Iris pigment epithelial cell (primary cell): ENCODE measurements at regions not wholly inside any gene's neighbourhood (a gene's known extent, or its start where the extent isn't known, plus 50 kb on each side); places are given as distances from the start of the nearest gene placed in this dataset.

Experiments
- DNase-seq: peaks from one replicate; pipeline ENCODE4 v3.0.0-alpha.2; 2011; ENCODE audit warnings: low read depth

- no peak for DNase-seq
These were observed 294.9 kb downstream of the GLRX3 start for GRCh38 chr10:130430852-130431704.

- no peak for DNase-seq
These were observed 296.1 kb downstream of the GLRX3 start for GRCh38 chr10:130432271-130432670.

- DNase-seq, result no peak
These were observed 296.7 kb downstream of the GLRX3 start for GRCh38 chr10:130432850-130433249.

GRCh38 chr10:130434446-130435385, 298.5 kb downstream of the GLRX3 start:
- no peak for DNase-seq

GRCh38 chr10:130435961-130436360, 299.8 kb downstream of the GLRX3 start:
- no peak for DNase-seq

- DNase-seq, result no peak
These were observed 302.7 kb downstream of the GLRX3 start for GRCh38 chr10:130438861-130439260.

- DNase-seq, result no peak
These were observed 303.6 kb downstream of the GLRX3 start for GRCh38 chr10:130439766-130440165.

- no peak for DNase-seq
These were observed 304.3 kb downstream of the GLRX3 start for GRCh38 chr10:130440494-130440893.

- no peak for DNase-seq
These were observed 304.8 kb downstream of the GLRX3 start for GRCh38 chr10:130440971-130441370.

- DNase-seq, result no peak
These were observed 306.9 kb downstream of the GLRX3 start for GRCh38 chr10:130443066-130443465.

GRCh38 chr10:130453036-130453720, 317.0 kb downstream of the GLRX3 start:
- DNase-seq, result no peak

- no peak for DNase-seq
These were observed 317.7 kb downstream of the GLRX3 start for GRCh38 chr10:130453721-130454542.

- no peak for DNase-seq
These were observed 318.4 kb downstream of the GLRX3 start for GRCh38 chr10:130454543-130455000.

GRCh38 chr10:130455111-130455695, 319.0 kb downstream of the GLRX3 start:
- no peak for DNase-seq

GRCh38 chr10:130455791-130456190, 319.6 kb downstream of the GLRX3 start:
- no peak for DNase-seq

- DNase-seq, result no peak
These were observed 320.4 kb downstream of the GLRX3 start for GRCh38 chr10:130456616-130457015.

GRCh38 chr10:130458509-130458908, 322.3 kb downstream of the GLRX3 start:
- DNase-seq, result no peak

- DNase-seq, result no peak
These were observed 322.8 kb downstream of the GLRX3 start for GRCh38 chr10:130459011-130459410.

GRCh38 chr10:130459851-130460490, 323.8 kb downstream of the GLRX3 start:
- DNase-seq, result no peak

GRCh38 chr10:130461631-130462030, 325.4 kb downstream of the GLRX3 start:
- DNase-seq, result no peak
